Adrenal gland (tissue), 5 donors: ENCODE measurements at regions not wholly inside any gene's neighbourhood (a gene's known extent, or its start where the extent isn't known, plus 50 kb on each side); places are given as distances from the start of the nearest gene placed in this dataset.

Source experiments
- POLR2A ChIP-seq, 2 donors: fragments of 450-650 bp; IDR thresholded peaks; one replicate each; pipeline ENCODE4 v1.6.1; 2017; ENCODE audit warnings: antibody characterized with exemption in 2 of 2, mild to moderate bottlenecking in 2 of 2, moderate library complexity in 1 of 2
- TF ChIP-seq, protein P1 (sequence below), 6 experiments: fragments of 450-650 bp in 4 of 6; fragments of 200-600 bp in 2 of 6; sonication (generic) in 1 of 6; IDR thresholded peaks; 1 replicate in 5 of 6; 2 replicates in 1 of 6; pipeline versions ENCODE4 v1.5.1 to v1.8.0; 2016 to 2021; ENCODE audit warnings: antibody characterized with exemption in 6 of 6, mild to moderate bottlenecking in 2 of 6, moderate library complexity in 1 of 6
- donor health status: DM: no; HTN: no; CAD: no.

DNA sequence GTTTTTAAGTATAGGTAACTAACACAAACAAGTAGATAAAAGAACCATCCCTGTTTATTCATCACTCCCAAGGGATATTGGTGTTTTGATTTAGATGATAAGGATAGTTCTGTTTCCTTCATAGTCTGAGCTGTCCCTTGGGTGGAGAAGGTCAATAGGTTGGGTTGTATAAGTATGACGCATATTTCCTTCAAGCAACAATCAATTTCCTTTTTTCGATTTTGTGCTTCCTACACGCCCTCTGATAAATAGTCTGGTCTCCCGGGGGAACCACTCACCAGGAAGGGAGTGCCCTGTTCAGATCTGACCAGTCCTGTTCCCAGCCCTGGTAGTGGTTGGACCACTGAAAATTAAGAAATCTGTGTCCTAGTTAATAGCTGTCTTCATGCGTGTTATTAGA is 378.8 kb upstream of the FAR2 start:
- TF ChIP-seq, protein P1, sequence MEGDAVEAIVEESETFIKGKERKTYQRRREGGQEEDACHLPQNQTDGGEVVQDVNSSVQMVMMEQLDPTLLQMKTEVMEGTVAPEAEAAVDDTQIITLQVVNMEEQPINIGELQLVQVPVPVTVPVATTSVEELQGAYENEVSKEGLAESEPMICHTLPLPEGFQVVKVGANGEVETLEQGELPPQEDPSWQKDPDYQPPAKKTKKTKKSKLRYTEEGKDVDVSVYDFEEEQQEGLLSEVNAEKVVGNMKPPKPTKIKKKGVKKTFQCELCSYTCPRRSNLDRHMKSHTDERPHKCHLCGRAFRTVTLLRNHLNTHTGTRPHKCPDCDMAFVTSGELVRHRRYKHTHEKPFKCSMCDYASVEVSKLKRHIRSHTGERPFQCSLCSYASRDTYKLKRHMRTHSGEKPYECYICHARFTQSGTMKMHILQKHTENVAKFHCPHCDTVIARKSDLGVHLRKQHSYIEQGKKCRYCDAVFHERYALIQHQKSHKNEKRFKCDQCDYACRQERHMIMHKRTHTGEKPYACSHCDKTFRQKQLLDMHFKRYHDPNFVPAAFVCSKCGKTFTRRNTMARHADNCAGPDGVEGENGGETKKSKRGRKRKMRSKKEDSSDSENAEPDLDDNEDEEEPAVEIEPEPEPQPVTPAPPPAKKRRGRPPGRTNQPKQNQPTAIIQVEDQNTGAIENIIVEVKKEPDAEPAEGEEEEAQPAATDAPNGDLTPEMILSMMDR (IDR thresholded peaks at IDR 0.05): no peak
- TF ChIP-seq POLR2A (IDR thresholded peaks at IDR 0.05): no peak
